ENCODE measurements at regions not wholly inside any gene's neighbourhood (a gene's known extent, or its start where the extent isn't known, plus 50 kb on each side); places are given as distances from the start of the nearest gene placed in this dataset.

DNA sequence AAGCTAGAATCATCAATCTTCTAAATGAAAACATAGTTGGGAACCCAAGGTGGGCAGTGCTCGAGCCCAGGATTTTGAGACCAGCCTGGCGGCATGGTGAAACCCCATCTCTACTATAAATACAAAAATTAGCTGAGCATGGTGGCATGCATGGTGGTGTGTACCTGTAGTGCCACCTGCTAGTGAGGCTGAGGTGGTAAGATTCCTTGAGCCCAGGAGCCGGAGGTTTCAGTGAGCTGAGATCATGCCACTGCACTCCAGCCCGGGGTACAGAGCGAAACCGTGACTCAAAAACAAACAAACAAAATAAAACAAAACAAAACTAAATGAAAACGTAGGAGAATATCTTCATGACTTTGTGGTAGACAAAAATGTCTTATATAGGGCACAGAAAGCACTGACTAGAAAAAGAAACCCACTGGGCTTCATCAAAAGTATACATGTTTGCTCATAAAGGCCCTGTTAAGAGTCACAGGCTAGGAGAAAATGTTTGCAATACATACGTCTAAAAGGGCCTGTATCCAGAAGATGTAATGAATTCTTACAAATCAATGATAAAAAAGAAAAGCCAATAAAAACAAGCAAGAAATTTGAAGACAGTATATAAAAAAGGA is 353.6 kb downstream of the FGF9 start:
- no peak overlapping the region for H3K27ac ChIP-seq (ENCODE audit: insufficient read length, low read depth, low read length)
- H4K5ac ChIP-seq (ENCODE audit: insufficient read length, low read depth, low read length), result no peak overlapping the region
- no peaks in the 10 kb centered on the region for H3K79me2 ChIP-seq (ENCODE audit: insufficient read depth, low read length)
- no peak overlapping the region for H2BK5ac ChIP-seq (ENCODE audit: insufficient read length, low read length)
- no peak overlapping the region for H3K18ac ChIP-seq (ENCODE audit: insufficient read length, low read depth, low read length)
- H3K23ac ChIP-seq (ENCODE audit: insufficient read length, low read depth, low read length), result no peak overlapping the region
- no peaks in the 10 kb centered on the region for H3K9me3 ChIP-seq (ENCODE audit: control insufficient read depth, low read depth, low read length)
- H4K20me1 ChIP-seq (ENCODE audit: control insufficient read depth, insufficient read depth, insufficient read length), result no peaks in the 10 kb centered on the region
- no peak overlapping the region for H2BK20ac ChIP-seq (ENCODE audit: low read depth, low read length, poor library complexity, severe bottlenecking)
- no CpG with 5 or more reads among the region's 8 CpGs for WGBS (ENCODE audit: extremely low coverage, insufficient read length, low lambda C conversion rate)
- H3K4me2 ChIP-seq (ENCODE audit: insufficient read depth, insufficient read length, low read length), result no peak overlapping the region
- Mint-ChIP-seq H3K27me3 (ENCODE audit: low read depth) (peaks cover 1% of the 10 kb centered on the region; the same call in 1 of the 2 replicates), H3K9me3 (no peaks in the 10 kb centered on the region; a peak in 1 of 5 replicates), H3K36me3 (ENCODE audit: insufficient read depth in 1 of 3, low read depth in 3 of 3) (no peaks in the 10 kb centered on the region), H3K4me1 (no peaks in the 10 kb centered on the region), H3K27ac (no peak overlapping the region), H3K4me3 (no peak overlapping the region)
- no peak overlapping the region for H4K91ac ChIP-seq (ENCODE audit: insufficient read length, low read depth, low read length)
- no peak overlapping the region for H3K56ac ChIP-seq (ENCODE audit: insufficient read length, low read depth, low read length)
- H3K23me2 ChIP-seq (ENCODE audit: insufficient read length, low read depth, low read length, poor library complexity, severe bottlenecking), result no peaks in the 10 kb centered on the region
- H3K9ac ChIP-seq (ENCODE audit: extremely low read depth, insufficient read length, low read length), result no peak overlapping the region
- no peak overlapping the region for H2BK15ac ChIP-seq (ENCODE audit: low read depth, low read length)
- H3K79me1 ChIP-seq (ENCODE audit: insufficient read depth, low read depth, low read length, poor library complexity, severe bottlenecking), result no peaks in the 10 kb centered on the region
- H3K14ac ChIP-seq (ENCODE audit: insufficient read depth, low read length), result no peak overlapping the region
- no peak overlapping the region for H2AK5ac ChIP-seq (ENCODE audit: insufficient read length, low read length)
- H2BK120ac ChIP-seq (ENCODE audit: low read depth, low read length, poor library complexity, severe bottlenecking), result no peak overlapping the region
- H2BK12ac ChIP-seq (ENCODE audit: insufficient read length, low read depth, low read length), result no peak overlapping the region
- TF ChIP-seq CTCF (conservative IDR thresholded peaks at IDR 0.05), result no peak
- DNase-seq, result no peak
- no peak overlapping the region for H3T11ph ChIP-seq (ENCODE audit: low read length)
- no peak overlapping the region for H3K4ac ChIP-seq (ENCODE audit: low read depth, low read length)
- H4K8ac ChIP-seq (replicated peaks; ENCODE audit: insufficient read length, low read depth, low read length), result no peak overlapping the region
- H3K27me3 ChIP-seq (ENCODE audit: insufficient read depth, low read length), result no peaks in the 10 kb centered on the region
- no peak overlapping the region for H2AFZ ChIP-seq (ENCODE audit: low read length)
- no peaks in the 10 kb centered on the region for H3K4me1 ChIP-seq (ENCODE audit: insufficient read depth, low read length)
